HCT116 (cell line): ENCODE measurements at regions not wholly inside any gene's neighbourhood (a gene's known extent, or its start where the extent isn't known, plus 50 kb on each side); places are given as distances from the start of the nearest gene placed in this dataset.

Source experiments
- ATF3 ChIP-seq: IDR thresholded peaks from 2 replicates; pipeline ENCODE4 v1.6.1; 2012
- CTCF ChIP-seq, 3 experiments: fragments of 200-600 bp in 1 of 3; sonication (generic) in 1 of 3; IDR thresholded peaks in 2 of 3; conservative IDR thresholded peaks in 1 of 3; 2 replicates each; pipeline ENCODE4 v1.5.1; 2012 to 2017; ENCODE audit warnings: low read depth in 2 of 3, low read length in 2 of 3, antibody characterized with exemption in 1 of 3, borderline replicate concordance in 1 of 3, control low read depth in 1 of 3, mild to moderate bottlenecking in 1 of 3, mixed read lengths in 1 of 3, mixed run types in 1 of 3, moderate library complexity in 1 of 3; ENCODE audit not compliant: insufficient read depth in 1 of 3
- EGR1 ChIP-seq: IDR thresholded peaks from 2 replicates; pipeline ENCODE4 v1.6.1; 2012; ENCODE audit warnings: low read depth
- EZH2 ChIP-seq: fragments of 200-600 bp; sonication (generic); IDR thresholded peaks from 2 replicates; pipeline ENCODE4 v1.6.1; 2017; ENCODE audit warnings: antibody characterized with exemption, mixed run types
- EZH2phosphoT487 ChIP-seq: fragments of 200-600 bp; IDR thresholded peaks from 2 replicates; pipeline ENCODE4 v1.6.1; 2018; ENCODE audit warnings: antibody characterized with exemption, borderline replicate concordance
- POLR2A ChIP-seq: IDR thresholded peaks from 2 replicates; pipeline ENCODE4 v1.7.0; 2011; ENCODE audit warnings: borderline replicate concordance; ENCODE audit not compliant: insufficient read depth, insufficient read length; ENCODE audit errors: extremely low read depth
- POLR2AphosphoS5 ChIP-seq: IDR thresholded peaks from 2 replicates; pipeline ENCODE4 v1.6.1; 2011; ENCODE audit warnings: mild to moderate bottlenecking, low read depth, low read length, moderate library complexity
- RAD21 ChIP-seq: IDR thresholded peaks from 2 replicates; pipeline ENCODE4 v1.6.1; 2012; ENCODE audit warnings: low read depth, mild to moderate bottlenecking

- TF ChIP-seq POLR2A: no peak
- TF ChIP-seq EZH2phosphoT487: no peak
- TF ChIP-seq CTCF (IDR thresholded peaks at IDR 0.05 in 2 of 3, conservative IDR thresholded peaks at IDR 0.05 in 1 of 3; ENCODE audit: borderline replicate concordance in 1 of 3, insufficient read depth in 1 of 3, low read depth in 2 of 3, low read length in 2 of 3): no peak
- TF ChIP-seq RAD21: no peak
- TF ChIP-seq EZH2: no peak
- TF ChIP-seq ATF3: no peak
- TF ChIP-seq POLR2AphosphoS5: no peak
- TF ChIP-seq EGR1: no peak
These were observed 133.6 kb upstream of the PITX1 start for GRCh38 chr5:135167634-135168033.
